Keratinocyte (primary cell): ENCODE measurements at regions not wholly inside any gene's neighbourhood (a gene's known extent, or its start where the extent isn't known, plus 50 kb on each side); places are given as distances from the start of the nearest gene placed in this dataset.

Experiments
- CTCF ChIP-seq, 3 experiments: IDR thresholded peaks in 1 of 3; conservative IDR thresholded peaks in 1 of 3; optimal IDR thresholded peaks in 1 of 3; 2 replicates in 2 of 3; 3 replicates in 1 of 3; pipeline versions ENCODE3 to v1.5.1; 2011; ENCODE audit warnings: low read length in 3 of 3, mild to moderate bottlenecking in 3 of 3, moderate library complexity in 2 of 3, control low read depth in 1 of 3, inconsistent platforms in 1 of 3; ENCODE audit not compliant: insufficient read depth in 2 of 3; ENCODE audit errors: extremely low read depth in 1 of 3
- EZH2 ChIP-seq: IDR thresholded peaks from one replicate; pipeline ENCODE4 v1.6.1; 2012; ENCODE audit warnings: inconsistent platforms, mild to moderate bottlenecking, low read length, moderate library complexity

- TF ChIP-seq CTCF (optimal IDR thresholded peaks at IDR 0.05 in 1 of 3, IDR thresholded peaks at IDR 0.05 in 1 of 3, conservative IDR thresholded peaks at IDR 0.05 in 1 of 3; ENCODE audit: extremely low read depth in 1 of 3, insufficient read depth in 2 of 3, low read length in 3 of 3) (no peak), EZH2 (no peak)
Observed at GRCh38 chr12:85656561-85656960, 179.6 kb downstream of the RASSF9 start.
